Prostate gland (tissue), 2 donors: ENCODE measurements at regions not wholly inside any gene's neighbourhood (a gene's known extent, or its start where the extent isn't known, plus 50 kb on each side); places are given as distances from the start of the nearest gene placed in this dataset.

Source experiments
- DNase-seq: peaks from one replicate; pipeline ENCODE4 v3.0.0-alpha.2; 2019; ENCODE audit warnings: low spot score
- H3K27ac ChIP-seq, 2 donors: fragments of 200-600 bp; sonication (generic); 2 replicates each; pipeline ENCODE4 v1.5.1; 2017 to 2019
- H3K27me3 ChIP-seq: fragments of 200-600 bp; sonication (generic); replicated peaks from 2 replicates; pipeline ENCODE4 v1.5.1; 2019; ENCODE audit not compliant: insufficient read depth
- H3K36me3 ChIP-seq, 2 donors: fragments of 200-600 bp; sonication (generic); 1 replicate in 1 of 2; 2 replicates in 1 of 2; pipeline versions ENCODE4 v1.5.1 to v1.8.1; 2017 to 2019
- H3K4me1 ChIP-seq: fragments of 200-600 bp; sonication (generic); replicated peaks from 2 replicates; pipeline ENCODE4 v1.5.1; 2019
- H3K4me3 ChIP-seq, 2 donors: fragments of 200-600 bp; sonication (generic); 2 replicates each; pipeline ENCODE4 v1.5.1; 2017 to 2019
- H3K9me3 ChIP-seq: fragments of 200-600 bp; sonication (generic); 2 replicates; pipeline ENCODE4 v1.5.1; 2017
- CTCF ChIP-seq, 4 experiments: fragments of 200-600 bp in 2 of 4; fragments of 450-650 bp in 2 of 4; sonication (generic) in 2 of 4; IDR thresholded peaks; 1 replicate in 3 of 4; 2 replicates in 1 of 4; pipeline ENCODE4 v1.5.1; 2016 to 2019; ENCODE audit warnings: antibody characterized with exemption in 4 of 4, mild to moderate bottlenecking in 2 of 4, moderate library complexity in 2 of 4
- POLR2A ChIP-seq: fragments of 450-650 bp; IDR thresholded peaks from one replicate; pipeline ENCODE4 v1.6.1; 2016; ENCODE audit warnings: antibody characterized with exemption, mild to moderate bottlenecking
- POLR2AphosphoS5 ChIP-seq: sonication (generic); formaldehyde crosslinking; IDR thresholded peaks from one replicate; pipeline ENCODE4 v1.6.1; 2017; ENCODE audit warnings: antibody characterized with exemption
- WGBS: methylation state at CpG from one replicate; pipeline ENCODE4 v1.1.5; 2018; 5-methylcytosine and 5-hydroxymethylcytosine counted together
- intact Hi-C: fragments of 100-400 bp; cut with DNase I; formaldehyde crosslinking; loops from one replicate; pipeline ENCODE4 v1.14.2; 2022

- no peak overlapping the region for H3K4me3 ChIP-seq
- no peaks in the 10 kb centered on the region for H3K4me1 ChIP-seq
- no peaks in the 10 kb centered on the region for H3K36me3 ChIP-seq
- intact Hi-C loops: no loop called here
- no peak for DNase-seq
- no peaks in the 10 kb centered on the region for H3K9me3 ChIP-seq
- WGBS: 91% methylated on average over 3 of the region's 3 CpGs
- H3K27me3 ChIP-seq: no peaks in the 10 kb centered on the region
- no peak for TF ChIP-seq CTCF (IDR thresholded peaks at IDR 0.05)
- TF ChIP-seq POLR2A: no peak
- TF ChIP-seq POLR2AphosphoS5: no peak
- no peak overlapping the region for H3K27ac ChIP-seq
Observed at GRCh38 chr13:33911521-33911920, 93.6 kb downstream of the RFC3 start.

- no peaks in the 10 kb centered on the region for H3K27me3 ChIP-seq
- no peak overlapping the region for H3K4me3 ChIP-seq
- H3K27ac ChIP-seq: no peak overlapping the region
- intact Hi-C loops: no loop called here
- no peaks in the 10 kb centered on the region for H3K9me3 ChIP-seq
- 96% methylated on average over 3 of the region's 3 CpGs for WGBS
- no peak for DNase-seq
- TF ChIP-seq CTCF (IDR thresholded peaks at IDR 0.05) (no peak), POLR2AphosphoS5 (no peak), POLR2A (no peak)
- no peaks in the 10 kb centered on the region for H3K4me1 ChIP-seq
- no peaks in the 10 kb centered on the region for H3K36me3 ChIP-seq
Observed at GRCh38 chr13:33913829-33914228, 95.9 kb downstream of the RFC3 start.

- intact Hi-C loops: no loop called here
- Histone ChIP-seq H3K4me3 (no peak overlapping the region), H3K27ac (no peak overlapping the region), H3K36me3 (no peaks in the 10 kb centered on the region), H3K27me3 (no peaks in the 10 kb centered on the region), H3K4me1 (no peaks in the 10 kb centered on the region), H3K9me3 (no peaks in the 10 kb centered on the region)
- TF ChIP-seq CTCF (IDR thresholded peaks at IDR 0.05): no peak
- no peak for TF ChIP-seq POLR2A
- TF ChIP-seq POLR2AphosphoS5: no peak
- 70% methylated on average over 4 of the region's 4 CpGs for WGBS
- no peak for DNase-seq
Observed at GRCh38 chr13:33917190-33917589, 99.2 kb downstream of the RFC3 start.

- no peaks in the 10 kb centered on the region for H3K9me3 ChIP-seq
- intact Hi-C loops: no loop called here
- no peaks in the 10 kb centered on the region for H3K4me1 ChIP-seq
- no peaks in the 10 kb centered on the region for H3K27me3 ChIP-seq
- no peaks in the 10 kb centered on the region for H3K36me3 ChIP-seq
- no peak for DNase-seq
- 61% methylated on average over 7 of the region's 7 CpGs for WGBS
- no peak for TF ChIP-seq POLR2AphosphoS5
- no peak for TF ChIP-seq CTCF (IDR thresholded peaks at IDR 0.05)
- TF ChIP-seq POLR2A: no peak
- no peak overlapping the region for H3K4me3 ChIP-seq
- no peak overlapping the region for H3K27ac ChIP-seq
Observed at GRCh38 chr13:33918199-33918932, 100.4 kb downstream of the RFC3 start.

- intact Hi-C loops: no loop called here
- 92% methylated on average over 3 of the region's 3 CpGs for WGBS
- TF ChIP-seq CTCF (IDR thresholded peaks at IDR 0.05) (no peak), POLR2A (no peak), POLR2AphosphoS5 (no peak)
Observed at GRCh38 chr13:33919120-33919519, 101.2 kb downstream of the RFC3 start.

More at GRCh38 chr13:33919120-33919519, 101.2 kb downstream of the RFC3 start:
- Histone ChIP-seq H3K9me3 (no peaks in the 10 kb centered on the region), H3K27me3 (no peaks in the 10 kb centered on the region), H3K27ac (no peak overlapping the region), H3K36me3 (no peaks in the 10 kb centered on the region), H3K4me1 (no peaks in the 10 kb centered on the region), H3K4me3 (no peak overlapping the region)
- no peak for DNase-seq
